ENCODE measurements at regions not wholly inside any gene's neighbourhood (a gene's known extent, or its start where the extent isn't known, plus 50 kb on each side); places are given as distances from the start of the nearest gene placed in this dataset.

DNA sequence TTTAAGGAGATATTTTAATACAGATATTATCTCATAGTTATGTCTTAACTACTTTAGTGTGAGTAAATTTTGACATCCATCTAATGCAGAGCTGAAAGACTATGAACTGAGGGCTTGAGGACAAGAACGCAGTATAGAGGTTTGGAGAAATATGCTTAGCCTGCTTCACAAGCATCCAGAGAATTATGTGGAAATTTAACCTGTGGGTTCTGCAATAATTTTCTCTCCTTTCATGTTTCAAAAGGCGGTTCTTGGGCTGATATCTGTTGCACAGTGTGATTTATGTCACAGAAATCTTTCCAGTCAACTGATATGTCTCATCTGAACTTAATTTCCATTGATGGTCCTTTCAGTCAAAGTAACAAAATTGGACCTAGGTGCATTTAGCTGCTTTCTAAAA lies 371.9 kb upstream of the VRK2 start:
- TF ChIP-seq, protein P1, sequence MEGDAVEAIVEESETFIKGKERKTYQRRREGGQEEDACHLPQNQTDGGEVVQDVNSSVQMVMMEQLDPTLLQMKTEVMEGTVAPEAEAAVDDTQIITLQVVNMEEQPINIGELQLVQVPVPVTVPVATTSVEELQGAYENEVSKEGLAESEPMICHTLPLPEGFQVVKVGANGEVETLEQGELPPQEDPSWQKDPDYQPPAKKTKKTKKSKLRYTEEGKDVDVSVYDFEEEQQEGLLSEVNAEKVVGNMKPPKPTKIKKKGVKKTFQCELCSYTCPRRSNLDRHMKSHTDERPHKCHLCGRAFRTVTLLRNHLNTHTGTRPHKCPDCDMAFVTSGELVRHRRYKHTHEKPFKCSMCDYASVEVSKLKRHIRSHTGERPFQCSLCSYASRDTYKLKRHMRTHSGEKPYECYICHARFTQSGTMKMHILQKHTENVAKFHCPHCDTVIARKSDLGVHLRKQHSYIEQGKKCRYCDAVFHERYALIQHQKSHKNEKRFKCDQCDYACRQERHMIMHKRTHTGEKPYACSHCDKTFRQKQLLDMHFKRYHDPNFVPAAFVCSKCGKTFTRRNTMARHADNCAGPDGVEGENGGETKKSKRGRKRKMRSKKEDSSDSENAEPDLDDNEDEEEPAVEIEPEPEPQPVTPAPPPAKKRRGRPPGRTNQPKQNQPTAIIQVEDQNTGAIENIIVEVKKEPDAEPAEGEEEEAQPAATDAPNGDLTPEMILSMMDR (IDR thresholded peaks at IDR 0.05; ENCODE audit: extremely low read depth in 1 of 2, insufficient read depth in 1 of 2, low read depth in 1 of 2, low read length in 2 of 2): no peak
- TF ChIP-seq POLR2AphosphoS5 (IDR thresholded peaks at IDR 0.05; ENCODE audit: insufficient read depth, low read depth, low read length): no peak
- TF ChIP-seq EZH2 (IDR thresholded peaks at IDR 0.05; ENCODE audit: borderline replicate concordance, low read depth, low read length, severe bottlenecking): no peak

Data from endothelial cell of umbilical vein (primary cell).